EH (cell line): ENCODE measurements at regions not wholly inside any gene's neighbourhood (a gene's known extent, or its start where the extent isn't known, plus 50 kb on each side); places are given as distances from the start of the nearest gene placed in this dataset.

ENCODE experiments used
- DNase-seq: peaks from one replicate; pipeline ENCODE4 v3.0.0-alpha.2; 2015; ENCODE audit warnings: low read depth

DNA sequence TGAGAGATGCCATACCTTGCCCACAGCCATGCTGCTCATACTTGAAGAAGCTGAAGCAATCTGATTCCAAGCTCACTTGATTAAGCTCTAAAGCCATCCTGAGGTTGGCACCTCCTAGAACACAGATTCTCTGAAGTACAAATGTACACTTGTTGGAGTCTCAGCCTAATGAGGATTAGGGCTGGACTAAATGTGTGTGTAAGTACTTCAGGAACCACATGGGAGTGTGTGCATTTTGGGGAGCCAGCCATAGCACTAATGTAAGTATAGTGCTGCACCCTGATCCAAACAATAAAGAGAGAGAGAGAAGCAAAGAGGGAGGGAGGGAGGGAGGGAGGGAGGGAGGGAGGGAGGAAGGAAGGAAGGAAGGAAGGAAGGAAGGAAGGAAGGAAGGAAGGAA is 458.6 kb downstream of the MAFB start:
- no peak for DNase-seq

GRCh38 chr20:40225596-40225995 is 463.4 kb downstream of the MAFB start:
- no peak for DNase-seq

GRCh38 chr20:40223810-40224209 is 465.2 kb downstream of the MAFB start:
- DNase-seq: no peak

DNA sequence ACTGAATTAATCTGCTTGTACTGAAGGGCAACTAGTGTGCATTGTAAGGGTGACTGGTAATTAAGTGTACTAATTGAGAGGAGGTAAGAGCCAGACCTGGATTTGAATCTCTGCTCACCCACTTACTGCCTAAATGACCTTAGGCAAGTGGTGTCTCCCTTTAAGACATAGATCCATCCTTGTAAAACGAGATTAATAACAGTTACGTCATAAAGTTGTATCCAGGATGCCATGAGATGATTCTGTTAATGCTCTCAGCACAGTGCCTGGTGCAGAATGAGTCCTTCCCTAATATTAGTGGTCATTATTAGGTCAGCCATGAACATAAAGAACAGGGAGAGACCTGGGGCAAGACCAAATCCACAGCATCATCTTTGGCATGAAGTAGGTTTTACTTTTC is 470.1 kb downstream of the MAFB start:
- no peak for DNase-seq

DNA sequence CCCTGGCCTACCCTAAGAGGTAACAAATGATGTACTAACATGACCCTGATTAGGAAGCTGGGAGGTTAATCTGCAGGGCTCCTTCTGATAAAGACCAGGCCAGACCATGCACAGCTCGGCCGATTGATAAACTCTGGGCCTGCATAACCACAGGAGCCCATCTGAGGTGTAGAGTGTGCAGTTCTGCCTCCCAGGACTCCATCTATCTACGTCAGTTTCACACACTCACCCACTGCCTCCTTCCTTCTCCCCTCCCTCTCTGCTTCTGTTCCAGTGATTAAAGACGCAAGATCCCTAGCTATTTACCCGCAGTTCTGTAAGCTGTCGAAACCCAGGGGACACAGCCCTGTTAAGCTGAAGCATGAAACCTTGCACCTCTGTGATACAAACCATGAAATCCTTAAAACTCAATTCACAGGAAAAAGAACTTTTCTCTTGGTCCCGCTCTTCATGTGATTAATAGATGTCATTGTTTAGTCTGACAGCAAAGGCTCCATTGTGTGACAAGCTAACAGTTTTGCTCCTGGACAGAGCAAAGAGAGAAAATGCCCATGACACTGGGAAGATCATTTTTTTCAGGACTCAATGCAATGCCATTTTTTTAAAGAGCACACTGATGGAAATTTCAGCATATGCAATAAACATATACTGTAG is 470.6 kb downstream of the MAFB start:
- DNase-seq: no peak

GRCh38 chr20:40207655-40208054 is 481.4 kb downstream of the MAFB start:
- DNase-seq: no peak

- no peak for DNase-seq
These were observed 483.1 kb downstream of the MAFB start for GRCh38 chr20:40205971-40206370.

DNA sequence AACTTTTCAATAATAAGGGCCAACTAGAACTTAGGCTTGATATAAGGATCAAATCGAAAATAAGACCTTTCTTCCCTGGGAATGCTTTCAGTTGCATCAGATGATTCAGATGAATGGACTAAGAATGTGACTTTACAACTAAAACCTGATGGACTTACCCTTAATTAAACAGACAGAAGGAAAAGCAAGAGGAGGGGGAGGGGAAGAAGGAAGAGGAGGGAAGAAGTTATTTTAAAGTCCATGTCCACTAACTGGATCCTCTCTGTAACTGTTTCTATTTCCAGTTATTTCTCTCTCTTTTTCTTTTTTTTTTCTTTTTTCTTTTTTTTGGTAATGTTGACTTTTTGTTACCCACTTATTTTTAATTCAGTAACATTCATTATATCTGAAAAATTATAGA is 486.0 kb downstream of the MAFB start:
- no peak for DNase-seq

- peak; percentile 3 for DNase-seq
These were observed 491.3 kb downstream of the MAFB start for GRCh38 chr20:40197691-40198090.

- DNase-seq: no peak
These were observed 492.1 kb downstream of the MAFB start for GRCh38 chr20:40196846-40197436.

- DNase-seq: no peak
These were observed 493.3 kb downstream of the MAFB start for GRCh38 chr20:40195742-40196141.

DNA sequence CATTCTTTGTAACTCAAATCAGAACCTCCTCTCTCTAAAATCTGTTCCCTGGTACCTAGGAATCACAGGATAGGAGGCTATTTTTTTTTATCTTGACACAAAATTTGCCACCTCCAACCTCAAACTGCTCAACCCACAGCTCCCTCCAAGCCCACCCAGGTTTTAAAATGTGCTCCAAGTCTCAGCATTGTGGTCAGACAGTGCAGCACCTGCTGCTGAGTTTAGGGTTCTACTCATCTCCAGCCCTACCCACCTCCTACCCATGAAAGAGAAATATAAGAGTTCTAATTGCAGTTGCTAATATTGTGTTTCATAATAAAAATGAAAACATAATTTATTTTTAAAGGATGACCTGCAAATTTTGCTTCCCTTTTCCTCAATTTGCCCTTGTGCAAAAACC is 496.5 kb downstream of the MAFB start:
- no peak for DNase-seq

DNA sequence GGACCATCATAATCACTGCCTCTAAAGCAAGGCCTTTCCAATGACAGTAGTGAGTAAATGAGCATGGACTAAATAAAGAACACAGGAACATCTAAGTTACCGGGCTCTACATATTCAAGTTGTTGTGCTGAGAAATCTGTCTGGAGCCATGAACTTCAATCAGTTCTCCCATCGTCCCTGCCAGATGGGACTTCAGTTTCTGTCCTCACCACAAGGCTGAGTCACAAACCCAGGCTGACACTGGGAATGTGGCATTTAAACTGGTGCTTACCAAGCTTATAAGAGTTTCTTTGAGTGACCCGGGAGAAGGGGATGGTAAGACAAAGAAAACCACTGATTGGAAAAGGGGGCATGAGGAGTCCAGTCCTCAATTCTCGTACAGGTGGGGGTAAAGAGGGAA is 497.0 kb downstream of the MAFB start:
- DNase-seq: peak; percentile 6

DNA sequence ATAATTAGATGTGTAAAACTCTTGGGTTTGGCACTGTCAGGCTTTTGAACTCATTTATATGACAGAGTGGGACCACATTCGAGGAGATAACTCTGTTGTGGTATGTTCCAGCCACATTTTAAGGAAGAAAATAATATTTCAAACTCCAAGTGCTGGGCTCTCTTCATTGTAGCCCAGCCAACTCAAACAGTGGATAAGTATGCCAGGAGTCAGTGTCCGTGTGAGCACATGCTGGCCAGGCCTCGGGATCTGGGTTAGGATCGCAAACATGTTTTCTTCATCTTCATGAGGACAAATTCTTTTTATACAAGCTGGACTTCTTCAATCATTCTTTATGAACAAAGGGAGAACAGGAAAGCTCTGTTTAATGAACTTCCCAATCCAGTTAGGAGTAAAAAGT is 497.5 kb downstream of the MAFB start:
- no peak for DNase-seq

GRCh38 chr20:40189621-40190020 is 499.4 kb downstream of the MAFB start:
- no peak for DNase-seq

DNA sequence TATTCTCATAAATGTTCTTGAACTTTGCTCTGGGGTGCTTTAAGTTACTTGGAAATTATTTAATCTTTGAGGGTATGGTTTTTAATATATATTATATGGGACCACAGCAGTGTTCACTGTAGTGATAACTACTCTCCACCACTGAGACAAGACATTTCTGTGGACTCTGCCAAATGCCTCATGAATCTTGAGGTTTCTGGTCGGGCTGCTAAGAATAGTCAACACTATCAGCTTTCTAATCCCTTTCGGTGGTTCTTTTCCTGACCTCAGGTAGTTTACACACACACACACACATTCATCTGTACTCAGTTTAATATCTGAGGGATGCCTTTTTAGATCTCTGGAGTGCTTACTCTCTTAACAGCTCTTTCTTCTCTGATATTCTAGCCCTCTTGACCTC is 500.7 kb downstream of the MAFB start:
- DNase-seq: no peak

GRCh38 chr20:40186826-40187225 is 502.2 kb downstream of the MAFB start:
- DNase-seq: no peak

DNA sequence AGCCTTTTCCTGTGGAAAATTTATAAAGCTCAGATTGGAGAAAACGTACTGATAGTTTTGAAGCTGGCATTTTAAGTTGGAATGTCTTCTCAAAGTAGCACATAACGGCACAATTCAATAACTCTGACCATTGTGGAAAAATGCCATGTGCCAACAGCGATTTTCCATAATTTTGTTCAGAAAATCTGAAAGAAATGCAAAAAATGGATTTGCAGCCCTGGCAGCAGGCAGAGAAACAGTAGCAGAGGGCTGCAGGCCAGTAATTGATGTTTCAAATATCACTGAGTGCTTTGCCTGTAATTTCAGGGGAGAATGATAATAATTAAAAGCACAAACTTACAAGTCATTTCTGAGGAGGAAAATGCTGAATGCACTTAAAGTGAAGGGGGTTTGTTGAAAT is 507.4 kb downstream of the MAFB start:
- no peak for DNase-seq

DNA sequence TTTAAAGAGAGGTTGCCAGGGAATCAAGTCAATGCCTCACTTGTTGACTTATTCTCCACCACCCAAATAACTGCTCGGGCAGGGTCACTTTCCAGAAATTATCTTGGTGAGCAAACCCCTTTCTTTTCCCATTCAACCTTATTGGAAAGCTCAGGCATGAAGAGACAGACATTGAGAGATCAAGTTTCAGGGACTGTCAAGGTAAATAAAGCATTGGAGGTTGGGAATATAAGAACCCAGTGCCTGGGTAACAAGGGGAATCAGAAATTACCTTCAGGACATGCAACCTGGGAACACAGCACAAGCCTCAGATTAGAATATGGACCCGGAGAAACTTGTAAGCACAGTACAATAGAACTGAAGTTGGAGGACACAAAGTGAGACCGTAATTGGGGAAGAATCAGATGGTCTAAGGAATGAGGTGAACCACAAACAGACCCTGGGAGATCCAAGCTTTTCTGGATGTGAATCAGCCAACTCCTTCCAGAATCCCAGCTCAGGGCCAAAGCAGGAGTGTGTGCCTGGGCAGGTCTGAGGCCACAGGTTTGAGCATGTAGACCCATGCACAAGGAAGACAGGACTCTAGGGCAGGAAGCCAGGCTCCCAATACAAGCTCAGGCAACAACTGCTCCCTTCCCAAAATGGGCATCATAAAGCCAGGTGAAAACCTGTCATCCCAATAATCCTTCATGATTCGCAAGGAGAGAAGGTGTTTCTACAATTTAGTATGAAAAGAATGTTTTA is 512.8 kb downstream of the MAFB start:
- DNase-seq: no peak

- DNase-seq: no peak
These were observed 513.7 kb downstream of the MAFB start for GRCh38 chr20:40175296-40175695.

DNA sequence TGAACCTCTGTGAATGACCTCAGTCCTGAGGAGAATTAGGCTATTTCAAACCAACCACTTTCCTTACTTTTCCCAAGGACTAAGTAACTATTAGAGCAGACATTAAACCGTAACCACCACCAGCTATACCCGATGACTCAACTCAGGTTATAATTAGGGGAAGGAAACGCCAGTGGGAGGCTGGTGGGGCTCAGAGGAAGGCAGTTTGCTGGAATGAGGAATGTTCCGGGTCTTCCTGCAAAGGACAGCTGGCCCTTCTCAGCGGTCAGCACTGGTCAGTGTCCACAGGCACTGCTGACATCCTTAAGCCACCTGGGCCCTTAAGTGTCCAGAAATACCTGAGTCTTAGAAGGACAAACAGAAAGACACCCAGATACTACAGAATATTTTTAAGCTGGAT is 515.2 kb downstream of the MAFB start:
- DNase-seq: no peak

DNA sequence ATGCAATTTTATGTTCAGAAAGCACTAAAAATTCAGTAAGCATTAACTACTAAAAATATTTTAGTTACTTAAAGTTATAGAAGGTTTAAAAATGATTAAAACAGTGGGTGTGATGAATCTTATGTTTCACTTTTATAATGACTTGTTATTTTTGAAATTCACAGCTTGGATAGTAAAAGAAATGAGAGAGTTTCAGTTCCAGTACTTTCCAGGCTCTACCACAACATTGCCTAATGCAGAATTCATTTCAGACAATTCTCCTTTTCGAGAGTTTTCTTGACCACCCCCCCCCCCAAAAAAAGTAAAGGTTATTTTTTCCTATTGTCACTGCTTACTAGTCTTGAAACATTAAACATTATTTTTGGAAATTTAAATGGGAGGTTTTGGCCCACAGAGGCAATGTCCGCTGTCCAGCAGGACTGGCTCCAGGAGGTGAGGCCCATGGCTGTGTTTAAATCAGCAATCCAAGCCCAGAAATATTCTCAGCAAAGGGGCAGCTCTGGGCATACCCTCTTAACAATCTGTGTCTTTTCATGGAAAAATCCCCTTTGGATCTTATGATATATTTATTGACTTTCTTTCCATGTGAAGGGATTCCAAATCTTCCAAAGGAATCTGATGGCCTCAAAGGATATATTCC is 519.9 kb downstream of the MAFB start:
- DNase-seq: no peak

DNA sequence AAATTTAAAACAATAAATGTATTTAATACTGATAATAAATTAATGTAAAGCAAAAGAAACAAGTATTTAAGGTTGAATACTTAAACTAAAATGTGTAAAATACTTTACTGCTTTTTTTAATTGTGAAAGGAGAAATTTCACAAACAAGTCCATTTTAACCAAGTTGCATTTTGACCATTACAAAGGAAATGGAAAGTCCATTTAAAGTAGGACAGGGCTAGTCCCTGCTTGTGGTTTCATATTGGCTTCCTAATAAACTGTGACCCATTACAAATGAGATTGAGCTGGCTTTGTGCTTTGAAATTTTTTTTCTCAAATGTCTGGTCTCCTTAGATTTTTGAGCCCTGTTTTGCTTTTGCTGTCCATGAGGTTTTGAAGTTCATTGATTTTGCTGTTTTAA is 527.6 kb downstream of the MAFB start:
- no peak for DNase-seq
